Endothelial cell of umbilical vein (primary cell): ENCODE measurements at regions not wholly inside any gene's neighbourhood (a gene's known extent, or its start where the extent isn't known, plus 50 kb on each side); places are given as distances from the start of the nearest gene placed in this dataset.

ENCODE experiments used
- CTCF ChIP-seq, 2 donors: IDR thresholded peaks; 1 replicate in 1 of 2; 2 replicates in 1 of 2; pipeline ENCODE4 v1.5.1; 2011; ENCODE audit warnings: low read length in 2 of 2, mild to moderate bottlenecking in 2 of 2, moderate library complexity in 2 of 2, control low read depth in 1 of 2, inconsistent platforms in 1 of 2, low read depth in 1 of 2; ENCODE audit not compliant: insufficient read depth in 1 of 2; ENCODE audit errors: extremely low read depth in 1 of 2
- EZH2 ChIP-seq: IDR thresholded peaks from 2 replicates; pipeline ENCODE4 v1.6.1; 2012; ENCODE audit warnings: borderline replicate concordance, low read depth, mild to moderate bottlenecking, moderate library complexity, low read length, inconsistent platforms; ENCODE audit not compliant: severe bottlenecking
- FOS ChIP-seq: IDR thresholded peaks from 2 replicates; pipeline ENCODE4 v1.6.1; 2011; ENCODE audit warnings: mild to moderate bottlenecking, low read length, moderate library complexity, borderline replicate concordance; ENCODE audit not compliant: insufficient read depth

GRCh38 chr19:31943191-31943661, 402.2 kb upstream of the ZNF507 start:
- TF ChIP-seq CTCF (IDR thresholded peaks at IDR 0.05; ENCODE audit: extremely low read depth in 1 of 2, insufficient read depth in 1 of 2, low read depth in 1 of 2, low read length in 2 of 2), result no peak
- no peak for TF ChIP-seq FOS
- TF ChIP-seq EZH2, result no peak
